Cardiac fibroblast (primary cell): ENCODE measurements at regions not wholly inside any gene's neighbourhood (a gene's known extent, or its start where the extent isn't known, plus 50 kb on each side); places are given as distances from the start of the nearest gene placed in this dataset.

Experiments
- DNase-seq, 2 donors: peaks; one replicate each; pipeline versions ENCODE4 v3.0.0 to v3.0.0-alpha.2; 2010; ENCODE audit warnings: low read depth in 2 of 2
- H3K4me3 ChIP-seq, 2 donors: replicated peaks in 1 of 2; 1 replicate in 1 of 2; 2 replicates in 1 of 2; pipeline ENCODE4 v1.5.1; 2011; ENCODE audit warnings: low read depth in 2 of 2, low read length in 2 of 2, mild to moderate bottlenecking in 2 of 2, moderate library complexity in 1 of 2
- TF ChIP-seq, protein P1 (sequence below): IDR thresholded peaks from one replicate; pipeline ENCODE4 v1.5.1; 2011; ENCODE audit warnings: low read depth, mild to moderate bottlenecking, low read length, inconsistent platforms

DNA sequence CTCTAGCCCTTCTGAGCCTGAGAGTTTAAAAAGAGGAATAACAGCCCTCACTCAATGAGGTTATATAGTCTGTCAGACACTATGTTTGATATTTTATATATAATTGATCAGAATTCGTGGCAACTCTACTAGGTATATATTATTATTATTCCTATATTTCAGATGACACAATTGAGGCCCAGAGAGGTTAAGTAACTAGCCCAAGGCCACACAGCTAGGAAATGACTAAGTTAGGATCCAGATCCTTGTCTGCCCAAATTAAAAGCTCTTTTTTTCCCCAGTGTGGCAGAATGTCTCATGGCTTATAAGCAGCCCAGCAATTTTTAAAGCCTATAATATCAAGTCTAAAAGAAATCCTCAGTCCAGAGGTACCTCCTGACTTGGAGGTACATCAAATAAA, 1119.9 kb upstream of the AUTS2 start:
- DNase-seq, result no peak
- H3K4me3 ChIP-seq, result no peak overlapping the region
- TF ChIP-seq, protein P1, sequence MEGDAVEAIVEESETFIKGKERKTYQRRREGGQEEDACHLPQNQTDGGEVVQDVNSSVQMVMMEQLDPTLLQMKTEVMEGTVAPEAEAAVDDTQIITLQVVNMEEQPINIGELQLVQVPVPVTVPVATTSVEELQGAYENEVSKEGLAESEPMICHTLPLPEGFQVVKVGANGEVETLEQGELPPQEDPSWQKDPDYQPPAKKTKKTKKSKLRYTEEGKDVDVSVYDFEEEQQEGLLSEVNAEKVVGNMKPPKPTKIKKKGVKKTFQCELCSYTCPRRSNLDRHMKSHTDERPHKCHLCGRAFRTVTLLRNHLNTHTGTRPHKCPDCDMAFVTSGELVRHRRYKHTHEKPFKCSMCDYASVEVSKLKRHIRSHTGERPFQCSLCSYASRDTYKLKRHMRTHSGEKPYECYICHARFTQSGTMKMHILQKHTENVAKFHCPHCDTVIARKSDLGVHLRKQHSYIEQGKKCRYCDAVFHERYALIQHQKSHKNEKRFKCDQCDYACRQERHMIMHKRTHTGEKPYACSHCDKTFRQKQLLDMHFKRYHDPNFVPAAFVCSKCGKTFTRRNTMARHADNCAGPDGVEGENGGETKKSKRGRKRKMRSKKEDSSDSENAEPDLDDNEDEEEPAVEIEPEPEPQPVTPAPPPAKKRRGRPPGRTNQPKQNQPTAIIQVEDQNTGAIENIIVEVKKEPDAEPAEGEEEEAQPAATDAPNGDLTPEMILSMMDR, result no peak

DNA sequence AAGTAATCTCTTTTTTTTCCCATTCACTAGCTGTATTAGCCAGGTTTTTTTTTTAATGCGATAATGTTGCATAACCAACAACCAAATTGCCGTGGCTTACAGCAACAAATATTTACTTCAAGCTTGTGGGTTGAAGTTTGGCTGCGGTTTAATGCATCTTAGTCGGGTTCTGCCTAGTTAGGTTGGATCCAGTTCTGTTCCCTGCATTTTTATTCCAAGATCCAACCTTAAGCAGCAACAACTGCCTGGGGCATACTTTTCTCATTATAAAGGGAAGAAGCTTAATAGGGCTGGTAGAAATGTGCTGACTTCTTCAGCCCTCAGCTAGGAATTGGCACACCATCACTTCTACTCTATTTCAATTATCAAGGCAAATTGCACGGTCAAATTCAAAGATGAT, 1115.5 kb upstream of the AUTS2 start:
- TF ChIP-seq, protein P1, result no peak
- no peak for DNase-seq
- H3K4me3 ChIP-seq, result no peak overlapping the region

DNA sequence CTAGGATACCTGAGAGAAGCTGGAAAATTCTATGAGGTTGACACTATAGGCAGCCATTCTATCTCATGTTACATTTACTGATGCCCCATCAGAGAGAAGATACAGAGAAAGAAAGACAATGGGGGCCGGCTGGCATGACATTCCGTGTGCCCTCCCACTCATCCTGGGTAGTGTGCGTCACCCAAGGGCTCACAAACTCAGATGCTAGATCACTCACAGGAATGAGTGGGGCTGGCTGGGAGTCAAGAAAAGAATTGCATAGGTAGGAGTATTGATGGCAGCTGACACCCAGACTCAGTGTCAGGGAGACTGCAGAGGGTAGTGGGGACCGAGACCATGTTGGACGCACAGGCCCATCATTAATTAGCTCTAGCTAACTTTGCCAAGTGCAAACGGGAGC, 1113.5 kb upstream of the AUTS2 start:
- DNase-seq, result no peak
- H3K4me3 ChIP-seq, result no peak overlapping the region
- TF ChIP-seq, protein P1, result no peak

DNA sequence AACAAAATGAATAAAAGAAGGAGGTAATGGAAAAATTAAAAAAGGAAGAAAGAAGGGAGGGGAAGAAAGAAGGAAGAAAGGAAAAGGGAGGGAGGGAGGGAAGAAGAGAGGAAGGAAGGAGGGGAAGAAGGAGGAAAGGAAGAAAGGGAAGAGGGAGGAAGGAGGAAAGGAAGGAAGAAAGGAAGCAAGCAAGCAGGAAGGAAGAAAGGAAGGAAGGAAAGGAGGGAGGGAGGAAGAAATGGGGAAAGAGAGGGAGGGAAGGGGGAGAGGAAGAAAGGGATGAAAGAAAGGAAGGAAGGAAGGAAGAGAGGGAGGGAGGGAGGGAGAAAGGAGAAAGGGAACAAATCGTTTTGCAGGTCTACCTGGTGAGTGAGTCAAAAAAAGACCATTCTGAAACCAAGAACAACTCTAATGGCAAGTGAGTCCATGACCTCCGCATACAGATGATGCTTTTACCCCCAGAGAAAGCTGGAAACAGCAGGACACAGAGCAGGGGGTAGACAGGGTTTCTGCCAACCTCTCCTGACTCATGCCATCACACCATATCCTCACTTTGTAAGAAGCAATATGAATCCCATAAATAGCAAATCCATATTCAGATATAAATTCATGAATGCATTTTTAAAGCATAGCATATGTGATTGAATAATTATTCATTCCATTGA, 1112.9 kb upstream of the AUTS2 start:
- no peak overlapping the region for H3K4me3 ChIP-seq

DNA sequence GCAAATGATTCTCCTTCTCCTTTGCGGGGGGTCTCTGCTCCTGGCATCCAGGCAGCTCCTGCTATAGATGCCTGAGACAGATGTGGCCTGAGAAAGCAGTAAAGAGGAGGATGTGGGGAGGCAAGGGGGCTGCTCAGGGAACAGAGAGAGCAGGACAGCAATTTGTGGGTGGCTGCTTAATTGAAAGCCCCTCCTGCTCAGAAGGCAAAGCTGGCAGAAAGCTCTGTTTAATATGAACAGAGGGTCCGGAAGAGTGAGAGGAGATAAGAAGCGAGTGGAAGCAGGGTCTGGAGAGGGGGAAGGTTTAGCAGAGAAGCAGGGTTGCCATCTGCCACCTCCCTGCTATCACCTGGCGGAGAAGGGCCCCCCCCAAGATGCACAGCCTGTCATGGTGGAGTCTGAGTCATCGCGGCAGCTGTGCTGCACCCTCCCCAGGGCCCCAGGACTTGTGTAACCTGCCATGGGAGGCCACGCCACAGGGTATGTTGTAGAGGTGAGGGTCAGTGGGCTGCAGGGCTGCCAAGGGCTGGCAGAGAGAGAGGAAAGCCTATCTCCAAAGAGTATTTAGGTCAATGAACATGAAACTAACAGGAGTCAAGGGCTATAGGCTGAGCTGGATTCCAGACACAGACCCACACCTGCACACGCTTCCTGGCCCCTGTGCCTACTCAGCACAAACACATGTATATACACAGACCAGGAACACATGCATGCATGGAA, 1109.8 kb upstream of the AUTS2 start:
- no peak overlapping the region for H3K4me3 ChIP-seq
- TF ChIP-seq, protein P1, result no peak
- no peak for DNase-seq

More for the DNA sequence above, 1112.9 kb upstream of the AUTS2 start:
- no peak for DNase-seq
- TF ChIP-seq, protein P1, result no peak

DNA sequence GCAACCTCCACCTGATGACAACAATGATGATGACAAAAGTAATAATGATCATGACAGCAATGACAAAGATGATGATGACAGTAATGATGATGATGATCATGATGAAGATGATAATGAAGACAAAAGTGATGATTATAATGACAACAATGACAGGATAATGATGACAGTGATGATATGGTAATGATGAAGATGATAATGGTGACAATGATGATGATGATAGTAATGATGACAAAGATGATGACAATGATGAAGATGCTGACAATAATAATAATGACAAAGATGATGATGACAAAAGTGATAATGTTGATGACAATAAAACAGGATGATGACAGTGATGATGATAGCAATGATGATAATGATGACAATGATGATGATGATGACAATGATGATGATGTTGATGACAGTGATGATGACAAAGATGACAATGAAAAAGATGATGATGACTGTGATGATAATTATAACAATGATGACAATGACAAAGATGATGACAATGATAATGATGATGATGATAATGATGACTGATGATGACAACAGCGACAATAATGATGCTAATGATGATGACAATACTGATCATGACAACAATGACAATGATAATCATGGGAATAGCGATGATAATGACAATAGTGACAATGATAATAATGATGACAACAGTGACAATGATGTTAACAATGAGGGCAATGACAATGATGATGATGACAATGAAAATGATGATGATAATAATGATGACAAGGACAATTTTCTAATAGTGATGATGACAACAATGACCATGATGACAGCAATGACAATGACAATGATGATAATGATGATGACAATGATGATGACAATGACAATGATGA, 1106.5 kb upstream of the AUTS2 start:
- H3K4me3 ChIP-seq, result no peak overlapping the region
- no peak for DNase-seq
- TF ChIP-seq, protein P1, result no peak
